HG02938 (cell line): ENCODE measurements at regions not wholly inside any gene's neighbourhood (a gene's known extent, or its start where the extent isn't known, plus 50 kb on each side); places are given as distances from the start of the nearest gene placed in this dataset.

Experiments
- ATAC-seq: cut with Tn5 transposase; IDR thresholded peaks from one replicate; pipeline ENCODE4 v1.9.1; 2021; ENCODE audit warnings: mild to moderate bottlenecking, moderate library complexity; ENCODE audit not compliant: unreplicated experiment

DNA sequence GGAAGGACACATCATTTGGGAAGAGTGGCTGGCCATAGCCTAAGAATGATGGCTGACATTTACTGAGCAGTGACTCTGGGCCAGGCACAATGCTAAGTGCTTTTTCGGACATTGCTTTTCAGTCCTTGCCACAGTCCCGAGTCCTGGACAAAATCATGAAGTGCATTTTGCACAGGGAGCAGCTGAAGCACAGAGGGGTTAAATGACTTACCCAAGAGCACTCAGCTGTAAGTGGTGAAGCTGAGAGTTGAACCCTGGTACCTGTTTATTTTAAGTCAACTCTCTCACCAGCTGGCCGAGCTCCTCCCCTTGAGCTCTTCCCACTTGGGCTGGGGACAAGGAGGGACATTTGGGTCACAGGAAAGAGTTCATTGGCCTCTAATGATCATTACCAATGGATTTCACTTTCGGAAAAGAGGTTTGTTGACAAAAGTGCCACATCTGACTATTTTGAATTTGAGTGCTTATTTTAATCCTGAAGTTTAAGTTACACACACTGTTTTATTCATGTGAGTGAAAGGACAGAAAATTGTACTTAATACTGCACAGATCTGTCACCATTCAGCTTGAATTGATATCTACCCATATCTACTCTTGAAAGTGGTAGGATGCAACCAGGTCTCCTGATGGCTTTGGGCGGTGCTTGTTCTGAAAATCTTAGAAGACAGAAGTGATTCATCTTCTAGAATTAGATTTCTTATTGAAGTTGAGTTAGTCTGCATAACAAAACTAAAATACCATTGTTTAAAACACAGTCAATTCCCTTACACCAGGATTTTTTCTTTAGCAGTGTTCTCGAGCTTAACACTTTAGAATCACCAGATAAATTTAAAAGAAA is 368.7 kb upstream of the PROK2 start:
- no peak for ATAC-seq

DNA sequence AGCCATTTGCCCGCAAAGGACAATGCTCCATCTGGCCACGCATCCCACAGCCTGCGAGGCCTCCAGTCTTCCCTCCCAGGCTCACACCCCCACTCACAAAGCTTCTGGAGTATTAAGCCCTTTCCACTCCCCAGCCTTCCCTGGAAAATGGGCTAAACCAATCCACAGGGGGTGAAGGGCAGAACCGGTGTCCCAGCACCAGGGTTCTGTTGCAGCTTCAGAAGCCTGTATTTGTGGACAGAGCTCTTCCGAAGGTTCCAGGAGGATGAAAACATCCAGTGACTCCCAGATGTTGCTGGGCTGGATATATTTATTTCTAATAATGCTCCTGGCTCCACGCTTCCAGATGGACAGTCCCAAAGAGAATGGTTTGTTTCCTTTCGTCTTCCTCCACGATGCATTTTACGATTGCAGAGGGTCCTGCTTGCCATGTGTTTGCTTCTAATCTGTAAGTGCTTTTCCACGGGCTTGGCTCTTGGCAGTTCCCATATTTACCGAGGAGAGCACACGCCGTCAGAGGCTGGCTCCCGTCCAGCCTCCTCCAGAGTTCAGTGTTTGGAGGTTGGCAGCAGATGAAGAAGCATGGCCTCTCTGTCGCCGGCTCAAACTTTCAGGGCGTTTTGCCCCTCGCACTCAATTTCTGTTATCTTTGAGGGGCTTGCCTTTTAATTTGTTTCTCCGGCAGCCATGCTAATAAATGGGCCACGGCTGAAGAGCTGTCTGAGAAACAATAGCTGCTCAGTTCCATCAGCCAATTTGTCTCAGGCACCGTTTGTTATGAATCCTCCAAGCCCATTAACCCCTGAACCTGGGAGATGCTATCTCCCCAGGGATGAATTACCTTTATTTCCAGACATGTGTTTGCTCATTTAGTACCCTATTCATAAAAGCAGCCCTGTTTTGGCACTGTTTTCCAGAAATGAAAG is 367.9 kb upstream of the PROK2 start:
- no peak for ATAC-seq

DNA sequence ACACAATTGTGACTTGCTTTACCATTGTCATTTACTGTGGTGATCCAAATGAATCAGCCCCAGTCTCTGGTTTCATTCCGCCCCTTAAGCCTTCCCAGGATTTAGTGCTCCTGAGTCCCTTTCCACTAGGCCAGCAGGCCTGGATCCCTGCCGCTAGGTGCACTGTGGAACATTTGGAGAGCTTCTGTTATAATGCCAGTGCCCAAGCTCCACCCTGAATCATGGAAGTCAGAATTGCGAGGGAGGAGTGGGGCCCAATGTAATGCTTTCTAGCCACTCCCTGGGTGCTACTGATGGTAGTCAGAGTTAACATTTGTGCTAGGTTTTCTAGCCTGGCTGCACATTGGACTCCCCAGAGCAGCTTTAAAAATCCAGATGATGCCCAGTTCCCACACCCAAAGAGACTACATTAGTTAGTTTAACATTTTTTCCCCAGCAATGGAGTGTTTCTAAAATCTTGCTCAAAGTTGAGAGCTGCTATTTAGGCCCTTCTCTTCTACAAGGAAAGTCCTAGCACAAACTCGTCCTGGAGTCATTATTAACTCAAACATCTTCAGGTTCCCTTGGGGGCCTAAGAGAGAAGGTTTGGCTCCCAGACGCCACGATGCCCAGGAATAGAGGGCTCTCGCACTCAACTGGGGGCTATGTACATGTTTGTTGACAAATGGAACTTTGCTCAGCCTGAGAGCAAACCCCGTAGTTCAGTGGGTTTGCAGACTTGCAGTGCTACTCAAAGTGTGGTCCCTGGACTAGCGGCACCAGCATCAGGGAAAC is 366.7 kb upstream of the PROK2 start:
- no peak for ATAC-seq

DNA sequence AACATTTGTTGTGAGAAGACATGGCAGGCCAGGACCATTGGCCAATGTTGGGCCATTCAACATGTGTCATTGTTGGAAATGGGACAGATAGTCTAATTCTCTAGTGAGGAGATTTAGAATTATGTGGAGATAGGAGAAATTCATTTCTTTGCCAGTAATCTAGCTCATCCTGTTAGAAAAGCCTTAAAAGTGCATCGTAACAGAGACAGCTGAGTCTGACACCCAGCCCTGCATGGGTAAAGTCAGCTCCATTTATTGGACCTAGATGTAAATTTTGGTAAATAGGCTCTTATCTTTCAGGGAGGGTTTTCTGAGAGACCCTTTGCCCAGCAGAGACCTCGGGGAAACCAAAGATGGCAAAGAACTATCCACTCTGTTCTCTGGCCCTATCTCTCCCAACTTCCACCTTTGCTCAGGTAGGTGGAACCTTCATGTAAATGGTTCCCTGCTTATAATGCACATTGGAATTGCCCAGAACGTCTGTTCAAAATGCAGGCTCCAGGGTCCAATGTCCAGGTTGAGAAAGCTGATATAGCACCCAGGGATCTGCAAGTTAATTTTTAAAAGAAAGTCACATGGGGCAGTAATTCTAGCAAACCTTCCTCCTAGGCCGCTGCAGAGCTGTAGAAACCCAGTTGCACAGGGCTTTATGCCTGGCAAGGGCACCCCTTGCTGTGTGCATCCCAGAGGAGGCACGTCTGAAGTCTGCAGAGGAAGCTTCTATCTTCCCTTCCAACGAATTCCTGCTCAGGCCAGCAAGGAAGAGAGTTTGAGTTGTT is 365.9 kb upstream of the PROK2 start:
- no peak for ATAC-seq

DNA sequence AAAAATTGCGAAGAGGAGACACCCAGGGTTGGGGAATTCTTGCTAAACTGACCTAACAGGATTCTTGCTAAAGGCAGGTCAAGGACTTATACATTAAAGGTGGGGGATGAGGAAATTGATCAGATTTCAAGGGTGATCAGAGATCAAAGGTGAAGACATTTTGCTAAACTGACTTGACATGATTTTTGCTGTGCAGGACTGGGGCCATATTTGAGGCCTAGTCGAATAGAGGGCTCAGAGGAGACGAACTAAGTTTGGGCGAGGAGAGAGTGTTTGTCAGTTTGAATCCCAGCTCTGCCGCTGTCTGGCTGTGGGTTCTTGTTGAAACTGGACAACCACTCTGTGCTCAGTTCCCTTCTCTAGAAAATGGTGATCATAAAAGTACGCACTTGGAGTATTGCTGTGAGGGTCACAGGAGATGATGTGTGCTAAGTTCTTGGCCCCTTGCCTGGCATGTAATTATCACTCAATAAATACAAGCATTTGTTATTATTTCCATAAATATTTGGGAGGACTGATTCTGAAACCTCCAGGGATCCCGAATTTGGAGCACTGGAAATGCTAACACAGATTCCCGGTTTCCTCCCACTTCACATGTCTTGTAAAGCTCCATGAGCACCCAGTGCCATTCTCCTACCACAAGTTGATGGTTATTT is 364.8 kb upstream of the PROK2 start:
- no peak for ATAC-seq

DNA sequence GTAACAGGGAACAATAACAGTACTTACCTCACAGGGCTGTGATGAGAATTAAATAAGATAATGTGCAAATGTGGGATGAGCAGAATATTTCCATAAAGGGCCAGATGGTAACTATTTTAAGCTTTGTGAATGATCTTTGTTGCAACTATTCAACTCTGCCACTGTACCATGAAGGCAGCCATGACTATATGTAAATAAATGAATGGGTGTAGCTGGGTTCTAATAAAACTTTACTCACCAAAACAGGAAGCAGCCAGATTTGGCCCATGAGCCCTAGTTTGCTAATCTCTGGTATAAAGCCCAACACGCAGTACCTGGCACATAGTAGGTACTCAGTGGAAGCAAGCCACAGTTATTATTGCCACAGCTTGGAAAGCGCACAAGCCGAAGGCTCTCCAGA is 362.7 kb upstream of the PROK2 start:
- ATAC-seq, result no peak

DNA sequence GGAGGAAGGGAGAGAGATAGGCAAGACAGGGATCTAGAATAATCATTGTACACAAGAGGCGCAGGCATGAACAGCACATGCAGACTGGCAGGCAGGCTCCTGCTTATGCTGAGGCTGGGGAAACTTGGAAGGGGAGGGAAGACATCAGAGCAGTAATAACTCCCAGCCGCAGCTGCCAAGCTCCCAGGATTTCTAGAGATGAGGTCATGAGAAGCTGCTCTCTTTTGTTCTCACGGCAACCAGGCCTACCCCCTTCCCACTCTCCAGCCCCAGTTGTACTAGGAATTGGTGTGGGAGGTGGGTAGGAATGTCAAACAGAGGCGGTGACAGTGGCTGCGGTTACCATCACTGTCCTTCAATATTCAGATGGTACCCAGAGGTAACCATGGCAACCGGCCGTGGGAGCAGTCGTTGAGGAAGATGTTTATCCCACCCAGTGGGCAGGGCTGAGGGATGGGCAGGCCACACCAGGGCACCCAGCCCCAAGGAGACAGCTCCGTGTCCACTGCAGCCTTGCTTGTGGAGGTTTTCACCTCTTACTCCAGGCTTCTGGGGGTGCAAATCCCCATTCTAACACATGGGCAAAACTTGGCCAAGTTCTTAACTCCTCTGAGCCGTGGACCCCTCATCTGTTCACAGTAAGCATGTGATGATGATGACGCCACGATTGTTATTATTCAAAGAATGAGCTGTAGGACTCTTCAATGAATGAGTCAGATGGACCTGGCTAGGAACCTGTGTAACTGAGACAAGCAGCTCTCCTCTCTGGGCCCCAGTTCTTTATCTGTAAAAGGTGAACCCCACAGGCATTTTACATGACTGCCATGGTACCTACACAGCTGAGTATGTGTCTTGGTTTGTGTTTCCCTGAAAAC is 360.8 kb upstream of the PROK2 start:
- no peak for ATAC-seq

DNA sequence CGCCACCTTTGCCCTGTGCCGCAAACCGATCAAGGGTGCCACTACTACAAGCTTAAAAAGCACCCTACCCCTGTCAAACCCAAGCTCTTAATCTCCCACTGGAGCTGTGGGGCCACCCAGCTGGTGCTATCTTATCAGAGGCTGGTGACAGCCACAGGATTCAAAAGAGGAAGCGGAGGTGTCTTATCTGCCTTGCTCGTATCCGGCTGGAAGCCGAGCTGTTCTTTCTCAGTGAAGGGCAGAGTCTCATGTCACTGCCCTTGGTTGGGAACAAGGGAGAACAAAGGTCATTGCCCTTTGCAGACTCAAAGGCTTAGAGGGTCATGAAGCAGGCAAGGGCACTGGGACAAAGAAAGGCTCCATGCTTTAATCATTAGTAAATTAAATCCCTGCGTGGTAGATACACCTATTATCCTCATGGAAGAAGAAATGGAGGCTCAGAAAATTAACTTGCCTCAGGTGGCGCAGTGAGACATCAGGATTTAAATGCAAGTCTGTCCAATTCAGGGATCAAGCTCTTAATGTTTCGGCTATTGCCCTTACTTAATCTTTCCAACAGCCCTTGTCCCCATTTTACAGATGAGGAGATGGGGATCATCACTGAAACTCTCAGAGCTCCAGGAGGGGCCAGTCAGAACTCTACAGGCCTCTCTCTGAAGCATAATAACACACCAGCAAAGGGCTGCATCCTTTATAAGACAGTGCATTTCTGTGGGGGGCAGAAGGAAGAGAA is 360.0 kb upstream of the PROK2 start:
- ATAC-seq, result peak; percentile 83

DNA sequence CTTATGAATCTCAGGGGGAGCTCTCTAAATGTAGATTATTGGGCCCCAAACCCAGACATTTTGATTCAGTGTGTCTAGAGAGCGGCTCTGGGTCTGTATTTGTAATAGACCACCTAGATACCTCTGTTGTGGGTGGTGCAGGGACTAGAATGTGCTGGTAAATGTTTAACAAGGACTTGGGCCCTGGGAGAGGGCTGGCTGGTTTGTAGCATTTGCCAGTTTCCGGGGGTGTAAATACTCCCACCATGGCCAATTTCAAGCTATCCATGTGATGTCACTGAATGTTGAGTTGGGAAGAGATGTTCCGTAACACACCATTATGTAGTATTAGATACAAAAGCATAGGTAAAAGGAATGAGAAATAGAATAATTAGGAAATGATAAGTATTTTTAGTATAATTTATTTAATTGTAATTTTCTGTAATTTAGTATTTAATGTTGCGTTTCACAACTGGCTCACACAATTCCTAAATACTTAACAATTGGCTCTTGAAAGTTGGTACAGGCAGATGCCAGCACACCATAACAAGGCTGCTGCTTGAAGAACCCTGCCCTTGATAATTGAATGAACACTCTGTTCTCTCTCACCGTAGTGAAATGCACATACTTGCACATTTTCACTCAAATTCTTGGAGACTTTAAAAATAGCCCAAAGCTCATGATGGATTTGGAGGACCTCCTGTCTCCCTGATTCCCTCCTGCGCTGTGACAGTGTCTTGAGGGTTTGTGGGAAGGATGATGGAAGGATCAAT is 359.2 kb upstream of the PROK2 start:
- no peak for ATAC-seq

DNA sequence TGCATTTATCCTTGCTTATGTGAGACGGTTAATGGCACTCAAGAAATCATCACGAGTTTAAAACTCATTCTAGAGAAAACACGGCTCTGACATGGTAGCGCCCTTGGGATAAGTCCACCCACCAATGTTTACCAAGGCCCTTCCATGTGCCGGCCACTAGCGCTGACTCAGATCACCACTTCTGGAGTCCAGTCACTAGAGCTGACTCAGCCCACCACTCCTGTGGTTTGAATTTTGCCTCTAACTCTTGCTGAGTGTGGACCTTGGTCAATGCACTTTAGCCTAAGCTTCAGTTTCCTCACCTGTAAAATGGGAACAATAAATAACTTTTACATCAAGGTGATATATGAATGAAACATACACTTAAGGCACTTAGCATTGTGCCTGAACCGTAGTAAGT is 358.4 kb upstream of the PROK2 start:
- ATAC-seq, result no peak

DNA sequence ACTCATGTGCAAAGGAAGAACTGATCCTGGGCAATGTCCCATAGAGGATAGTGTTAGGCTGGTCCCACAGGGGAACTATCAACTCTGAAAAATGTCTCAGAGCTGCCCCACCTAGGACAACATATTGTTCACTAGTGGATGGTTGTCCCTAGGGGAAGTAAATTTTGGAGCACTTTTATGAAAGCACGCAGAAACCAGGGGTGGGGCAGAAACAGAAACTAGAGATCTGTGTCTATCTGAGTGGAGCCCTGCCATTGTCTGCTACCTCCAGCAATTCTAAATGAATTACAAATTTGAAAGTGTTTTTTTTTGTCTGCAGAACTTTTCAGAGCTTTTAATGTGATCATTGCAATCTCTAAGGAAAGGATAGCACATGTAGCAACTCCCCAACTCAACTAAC is 357.1 kb upstream of the PROK2 start:
- ATAC-seq, result no peak

DNA sequence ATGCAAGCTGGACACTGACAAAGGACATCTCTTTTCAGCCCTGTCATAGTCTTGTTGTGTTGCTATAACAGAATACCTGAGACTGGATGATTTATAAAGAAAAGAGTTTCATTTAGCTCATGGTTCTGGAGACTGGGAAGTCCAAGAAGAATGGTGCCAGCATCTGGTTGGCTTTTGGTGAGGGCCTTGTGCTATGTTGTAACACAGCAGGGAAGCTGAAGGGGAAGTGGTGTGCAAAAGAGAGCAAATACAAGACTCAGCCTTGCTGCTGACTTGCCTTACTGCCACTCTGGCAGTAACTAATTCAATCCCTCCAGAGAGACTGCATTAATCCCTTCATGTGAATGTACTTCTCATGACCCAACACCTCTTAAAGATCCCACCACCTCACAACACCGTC is 356.3 kb upstream of the PROK2 start:
- ATAC-seq, result no peak

DNA sequence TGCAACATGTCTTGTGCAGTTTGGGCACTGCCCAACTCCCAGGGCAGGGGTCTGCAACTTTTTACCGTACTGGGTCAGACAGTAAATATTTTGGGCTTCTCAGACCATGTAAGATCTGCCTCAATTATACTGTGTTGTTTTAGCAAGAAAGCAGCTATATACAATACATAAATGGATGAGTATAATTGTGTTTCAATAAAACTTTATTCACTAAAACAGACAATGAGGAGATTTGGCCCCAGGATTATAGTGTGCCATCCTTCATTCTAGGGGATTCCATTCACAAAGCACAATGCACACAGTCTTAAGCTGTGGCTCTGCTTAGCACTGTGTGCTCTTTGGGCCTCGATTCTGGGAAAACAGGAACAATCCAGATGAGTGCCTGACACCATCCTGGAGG is 354.4 kb upstream of the PROK2 start:
- no peak for ATAC-seq

DNA sequence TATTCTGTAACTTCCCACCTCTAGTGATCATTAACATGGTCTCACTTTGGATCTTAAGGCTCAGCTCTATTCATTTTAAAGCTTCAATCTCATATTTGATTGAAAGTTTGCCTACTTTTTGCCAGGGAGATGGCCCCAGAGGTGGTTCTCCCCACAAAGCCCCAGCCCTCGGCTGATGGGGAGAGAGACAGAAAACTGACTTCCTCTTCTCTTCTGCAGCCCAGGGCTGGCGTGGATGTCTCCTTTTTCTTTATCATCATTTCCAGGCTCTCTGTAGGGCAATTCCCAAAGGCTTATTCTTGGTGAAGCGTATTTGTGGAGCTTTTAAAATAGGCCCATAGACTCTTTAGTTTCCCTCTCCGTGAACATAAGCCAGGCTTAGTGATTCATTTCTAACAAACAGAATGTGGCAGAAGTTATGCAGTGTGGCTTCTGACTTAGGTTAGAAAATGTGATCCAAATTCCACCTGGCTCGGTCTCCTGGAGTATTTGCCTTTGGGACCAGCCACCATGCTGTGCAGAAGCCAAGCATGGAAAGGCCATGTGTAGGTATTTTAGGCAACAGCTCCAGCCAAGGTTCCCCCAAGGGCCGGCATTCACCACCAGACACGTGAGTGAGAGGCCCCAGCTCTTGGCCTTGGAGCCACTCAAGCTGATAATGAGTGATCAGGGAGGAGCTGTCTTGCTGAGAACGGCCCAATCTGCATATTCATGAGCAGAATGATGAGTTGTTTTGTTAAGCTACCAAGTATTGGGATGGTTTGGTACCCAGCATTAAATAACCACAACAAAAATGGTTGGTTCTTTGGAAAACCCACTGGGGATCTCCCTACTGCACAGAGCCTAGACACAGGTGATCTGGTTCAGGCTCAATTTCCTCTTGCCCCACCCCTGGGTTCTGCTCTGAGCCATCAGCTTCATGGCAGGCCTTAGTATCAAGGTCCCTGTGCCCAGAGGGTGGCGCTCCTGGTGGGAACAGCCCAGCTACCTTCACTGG is 353.2 kb upstream of the PROK2 start:
- ATAC-seq, result no peak

DNA sequence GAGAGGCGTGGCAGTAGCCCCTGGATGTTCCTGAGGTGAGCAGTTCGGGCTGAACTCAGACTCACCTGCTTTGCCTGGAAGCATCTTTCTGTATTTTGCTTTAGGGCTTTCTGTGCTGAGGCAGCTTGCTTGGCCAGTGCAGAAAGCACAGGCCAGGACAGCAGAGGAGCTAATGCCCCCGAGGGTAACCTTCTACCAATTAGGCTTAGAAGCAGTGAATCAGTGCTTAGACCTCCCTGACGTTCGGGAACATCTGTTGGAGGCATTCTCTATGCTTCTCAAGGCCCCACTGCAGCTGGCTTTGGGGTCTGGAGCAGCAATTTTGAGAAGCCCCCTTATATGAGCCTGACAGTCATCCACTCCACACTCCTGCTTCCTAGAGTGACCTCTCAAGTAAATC is 350.7 kb upstream of the PROK2 start:
- ATAC-seq, result no peak

DNA sequence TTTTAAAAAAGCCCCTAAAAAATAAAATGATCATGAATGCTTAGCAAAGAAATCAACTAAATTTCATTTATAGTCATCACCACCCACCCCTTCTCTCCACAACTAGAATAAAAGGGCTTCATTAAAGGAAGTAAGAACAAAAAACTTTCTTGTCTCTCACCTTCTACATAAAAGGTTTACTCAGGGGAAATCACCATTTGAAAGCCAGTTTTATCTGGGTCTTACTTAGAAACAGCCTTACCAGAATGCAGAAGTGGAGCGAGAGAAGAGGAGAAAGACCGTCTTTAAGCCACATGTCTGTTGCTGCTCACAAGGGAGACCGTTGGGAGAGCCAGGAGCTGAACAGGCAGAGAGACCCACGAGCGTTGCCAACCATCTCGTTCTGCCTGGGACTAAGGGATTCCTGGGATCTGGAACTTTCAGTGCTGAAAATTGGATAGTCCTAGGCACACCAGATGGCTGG is 350.1 kb upstream of the PROK2 start:
- no peak for ATAC-seq
